Mammary epithelial cell (primary cell): ENCODE measurements at regions not wholly inside any gene's neighbourhood (a gene's known extent, or its start where the extent isn't known, plus 50 kb on each side); places are given as distances from the start of the nearest gene placed in this dataset.

Experiments used
- CTCF ChIP-seq, 2 donors: IDR thresholded peaks in 1 of 2; conservative IDR thresholded peaks in 1 of 2; 2 replicates each; pipeline ENCODE4 v1.5.1; 2011 to 2012; ENCODE audit warnings: inconsistent platforms in 2 of 2, low read length in 2 of 2, mild to moderate bottlenecking in 2 of 2, control low read depth in 1 of 2, low read depth in 1 of 2; ENCODE audit not compliant: insufficient read depth in 1 of 2; ENCODE audit errors: extremely low read depth in 1 of 2
- EZH2 ChIP-seq: IDR thresholded peaks from 2 replicates; pipeline ENCODE4 v1.6.1; 2012; ENCODE audit warnings: low read length, inconsistent platforms, borderline replicate concordance

DNA sequence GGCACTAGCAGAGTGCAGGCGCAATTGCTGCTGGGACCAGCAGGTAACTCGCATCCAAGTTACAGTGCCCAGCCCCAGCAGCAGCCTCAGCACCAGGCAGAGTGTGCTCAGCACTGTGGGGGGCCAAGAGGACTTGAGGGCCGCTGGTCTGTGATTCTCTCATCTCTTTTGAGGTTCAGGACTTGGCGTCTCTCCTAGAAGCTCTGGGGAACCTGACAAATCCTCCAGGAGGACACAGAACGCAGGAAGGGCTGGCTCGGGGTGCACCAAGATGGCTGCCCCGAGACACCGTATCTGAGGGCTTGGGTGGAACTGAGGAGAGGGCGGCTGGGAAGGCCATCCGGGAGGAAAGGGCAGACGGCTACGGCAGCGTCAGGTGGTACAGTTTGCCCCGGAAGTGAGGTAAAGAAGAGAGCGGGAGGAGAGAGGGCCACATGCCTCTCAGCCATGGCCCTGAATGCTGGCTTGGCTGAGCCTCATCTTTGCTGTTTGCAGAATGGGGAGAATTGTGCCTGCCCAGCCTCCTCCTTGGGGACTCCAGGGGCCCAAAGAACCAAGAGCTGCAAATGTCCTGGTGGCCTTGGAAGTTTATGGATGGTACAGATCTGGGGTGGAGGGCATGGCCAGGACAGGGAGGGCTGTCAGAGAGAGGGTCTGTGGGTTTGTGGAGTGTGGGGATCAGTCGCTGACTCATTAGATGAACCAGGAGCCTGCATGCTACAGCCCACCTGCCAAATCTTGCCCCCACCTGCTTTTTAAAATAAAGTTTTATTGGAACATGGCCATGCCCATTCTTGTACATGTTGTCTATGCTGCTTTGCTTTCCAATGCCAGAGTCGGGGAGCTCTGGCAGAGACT lies 78.0 kb downstream of the MYEOV start:
- TF ChIP-seq CTCF (conservative IDR thresholded peaks at IDR 0.05 in 1 of 2, IDR thresholded peaks at IDR 0.05 in 1 of 2; ENCODE audit: extremely low read depth in 1 of 2, insufficient read depth in 1 of 2, low read depth in 1 of 2, low read length in 2 of 2) (no peak), EZH2 (no peak)
